MM.1S (cell line): ENCODE measurements at regions not wholly inside any gene's neighbourhood (a gene's known extent, or its start where the extent isn't known, plus 50 kb on each side); places are given as distances from the start of the nearest gene placed in this dataset.
A peak's percentile ranks its signal among the peaks of the same experiment; 100 is the strongest.

ENCODE experiments used
- DNase-seq: peaks from one replicate; pipeline ENCODE4 v3.0.0-alpha.2; 2015
- H2AFZ ChIP-seq: fragments of 300-600 bp; sonication (generic); 2 replicates; pipeline ENCODE4 v1.6.0; 2016; ENCODE audit warnings: antibody characterized with exemption, low read length
- H3F3A ChIP-seq: fragments of 300-600 bp; sonication (generic); 2 replicates; pipeline ENCODE4 v1.6.1; 2016; ENCODE audit warnings: mild to moderate bottlenecking, antibody characterized with exemption, low read length, moderate library complexity, mixed read lengths; ENCODE audit not compliant: insufficient read depth
- H3K27ac ChIP-seq: fragments of 300-600 bp; sonication (generic); 2 replicates; pipeline ENCODE4 v1.5.1; 2016; ENCODE audit warnings: mild to moderate bottlenecking, low read length
- H3K27me3 ChIP-seq: fragments of 300-600 bp; sonication (generic); replicated peaks from 2 replicates; pipeline ENCODE4 v1.6.0; 2016; ENCODE audit warnings: low read length; ENCODE audit not compliant: insufficient read depth
- H3K36me3 ChIP-seq: fragments of 300-600 bp; sonication (generic); replicated peaks from 2 replicates; pipeline ENCODE4 v1.6.1; 2016; ENCODE audit warnings: mild to moderate bottlenecking, low read length, mixed read lengths; ENCODE audit not compliant: insufficient read depth
- H3K4me1 ChIP-seq: fragments of 300-600 bp; sonication (generic); 2 replicates; pipeline ENCODE4 v1.6.1; 2016; ENCODE audit warnings: low read length, mixed read lengths
- H3K4me2 ChIP-seq: fragments of 300-600 bp; sonication (generic); 2 replicates; pipeline ENCODE4 v1.6.0; 2016; ENCODE audit warnings: low read depth, low read length
- H3K4me3 ChIP-seq: fragments of 300-600 bp; sonication (generic); 2 replicates; pipeline ENCODE4 v1.5.1; 2016; ENCODE audit warnings: low read length, mixed read lengths
- H3K79me2 ChIP-seq: fragments of 300-600 bp; sonication (generic); 2 replicates; pipeline ENCODE4 v1.6.1; 2016; ENCODE audit warnings: mixed run types, low read length, mixed read lengths
- H3K9ac ChIP-seq: fragments of 300-600 bp; sonication (generic); 2 replicates; pipeline ENCODE4 v1.6.1; 2016; ENCODE audit warnings: low read length, mixed read lengths
- H3K9me2 ChIP-seq: fragments of 300-600 bp; sonication (generic); replicated peaks from 2 replicates; pipeline ENCODE4 v1.6.1; 2016; ENCODE audit warnings: mild to moderate bottlenecking, low read length, mixed read lengths; ENCODE audit not compliant: insufficient read depth
- H3K9me3 ChIP-seq: fragments of 300-600 bp; sonication (generic); replicated peaks from 2 replicates; pipeline ENCODE4 v1.6.1; 2016; ENCODE audit warnings: mild to moderate bottlenecking, low read length, mixed read lengths; ENCODE audit not compliant: insufficient read depth
- H4K20me1 ChIP-seq: fragments of 300-600 bp; sonication (generic); 2 replicates; pipeline ENCODE4 v1.6.1; 2016; ENCODE audit warnings: mild to moderate bottlenecking, low read length, moderate library complexity, mixed read lengths; ENCODE audit not compliant: insufficient read depth
- EZH2 ChIP-seq: fragments of 300-600 bp; sonication (generic); optimal IDR thresholded peaks from 2 replicates; pipeline ENCODE3; 2017; ENCODE audit warnings: low read depth, mild to moderate bottlenecking, antibody characterized with exemption, low read length, mixed read lengths
- EZH2phosphoT487 ChIP-seq: fragments of 300-600 bp; sonication (generic); IDR thresholded peaks from 2 replicates; pipeline ENCODE4 v1.6.1; 2018; ENCODE audit warnings: antibody characterized with exemption, low read length
- TF ChIP-seq, protein P1 (sequence below): fragments of 300-600 bp; sonication (generic); IDR thresholded peaks from 2 replicates; pipeline ENCODE4 v1.5.1; 2016; ENCODE audit warnings: antibody characterized with exemption, low read length, mixed read lengths

DNA sequence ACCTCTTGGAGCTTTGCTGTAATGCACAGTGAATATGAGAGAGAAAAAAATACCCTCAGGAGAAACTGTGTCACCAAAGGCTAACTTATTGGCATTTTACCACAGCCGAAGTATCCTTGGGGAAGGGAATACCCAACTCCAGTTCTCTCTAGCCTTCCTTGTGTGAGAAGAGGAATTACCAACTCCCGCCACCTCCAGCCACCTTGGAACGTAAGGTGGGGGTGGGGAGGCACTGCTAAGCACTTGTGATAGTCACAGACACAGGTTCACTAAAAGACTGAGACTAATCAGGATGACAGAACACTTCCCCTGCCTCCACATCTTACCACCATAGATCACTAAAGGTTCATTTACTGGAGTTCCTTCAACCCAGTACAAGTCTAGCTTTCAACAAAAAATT is 102.0 kb upstream of the ADAMTS19 start:
- Histone ChIP-seq H3K4me1 (no peaks in the 10 kb centered on the region), H2AFZ (no peak overlapping the region)
- TF ChIP-seq EZH2phosphoT487, result no peak

DNA sequence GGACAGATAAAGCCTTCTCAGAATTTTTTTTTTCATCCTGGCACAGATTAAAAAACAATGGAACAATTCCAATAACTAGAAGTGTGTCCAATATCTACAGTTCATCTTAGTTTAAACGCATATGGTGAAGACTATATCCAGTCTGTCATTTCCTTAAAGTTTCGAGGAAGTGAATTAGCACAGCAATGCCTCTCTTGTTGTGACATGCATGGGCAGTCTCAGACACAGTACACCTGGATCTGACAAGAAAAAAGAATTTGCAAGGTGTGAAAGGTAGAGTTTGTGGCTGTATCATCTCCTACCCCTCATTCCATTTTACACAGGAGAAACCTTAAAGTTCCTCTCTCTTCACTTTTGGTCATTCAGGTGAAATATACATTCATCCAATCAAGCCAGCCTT is 100.6 kb upstream of the ADAMTS19 start:
- TF ChIP-seq, protein P1, sequence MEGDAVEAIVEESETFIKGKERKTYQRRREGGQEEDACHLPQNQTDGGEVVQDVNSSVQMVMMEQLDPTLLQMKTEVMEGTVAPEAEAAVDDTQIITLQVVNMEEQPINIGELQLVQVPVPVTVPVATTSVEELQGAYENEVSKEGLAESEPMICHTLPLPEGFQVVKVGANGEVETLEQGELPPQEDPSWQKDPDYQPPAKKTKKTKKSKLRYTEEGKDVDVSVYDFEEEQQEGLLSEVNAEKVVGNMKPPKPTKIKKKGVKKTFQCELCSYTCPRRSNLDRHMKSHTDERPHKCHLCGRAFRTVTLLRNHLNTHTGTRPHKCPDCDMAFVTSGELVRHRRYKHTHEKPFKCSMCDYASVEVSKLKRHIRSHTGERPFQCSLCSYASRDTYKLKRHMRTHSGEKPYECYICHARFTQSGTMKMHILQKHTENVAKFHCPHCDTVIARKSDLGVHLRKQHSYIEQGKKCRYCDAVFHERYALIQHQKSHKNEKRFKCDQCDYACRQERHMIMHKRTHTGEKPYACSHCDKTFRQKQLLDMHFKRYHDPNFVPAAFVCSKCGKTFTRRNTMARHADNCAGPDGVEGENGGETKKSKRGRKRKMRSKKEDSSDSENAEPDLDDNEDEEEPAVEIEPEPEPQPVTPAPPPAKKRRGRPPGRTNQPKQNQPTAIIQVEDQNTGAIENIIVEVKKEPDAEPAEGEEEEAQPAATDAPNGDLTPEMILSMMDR, result no peak
- TF ChIP-seq EZH2 (no peak), EZH2phosphoT487 (no peak)
- no peak overlapping the region for H3K27ac ChIP-seq
- no peaks in the 10 kb centered on the region for H3K27me3 ChIP-seq
- no peaks in the 10 kb centered on the region for H3K79me2 ChIP-seq
- H4K20me1 ChIP-seq, result no peaks in the 10 kb centered on the region
- H3K9ac ChIP-seq, result no peak overlapping the region
- H3F3A ChIP-seq, result no peaks in the 10 kb centered on the region
- no peaks in the 10 kb centered on the region for H3K9me3 ChIP-seq
- no peaks in the 10 kb centered on the region for H3K4me1 ChIP-seq
- no peak overlapping the region for H3K4me2 ChIP-seq
- no peak overlapping the region for H3K4me3 ChIP-seq
- no peaks in the 10 kb centered on the region for H3K9me2 ChIP-seq
- no peak for DNase-seq
- H3K36me3 ChIP-seq, result no peaks in the 10 kb centered on the region
- no peak overlapping the region for H2AFZ ChIP-seq

More for the DNA sequence above, 102.0 kb upstream of the ADAMTS19 start:
- Histone ChIP-seq H3K4me2 (no peak overlapping the region), H3K36me3 (no peaks in the 10 kb centered on the region), H4K20me1 (no peaks in the 10 kb centered on the region), H3K9me2 (no peaks in the 10 kb centered on the region), H3F3A (no peaks in the 10 kb centered on the region), H3K27ac (no peak overlapping the region), H3K27me3 (no peaks in the 10 kb centered on the region), H3K9ac (no peak overlapping the region), H3K9me3 (no peaks in the 10 kb centered on the region), H3K79me2 (no peaks in the 10 kb centered on the region), H3K4me3 (no peak overlapping the region)
- no peak for DNase-seq

DNA sequence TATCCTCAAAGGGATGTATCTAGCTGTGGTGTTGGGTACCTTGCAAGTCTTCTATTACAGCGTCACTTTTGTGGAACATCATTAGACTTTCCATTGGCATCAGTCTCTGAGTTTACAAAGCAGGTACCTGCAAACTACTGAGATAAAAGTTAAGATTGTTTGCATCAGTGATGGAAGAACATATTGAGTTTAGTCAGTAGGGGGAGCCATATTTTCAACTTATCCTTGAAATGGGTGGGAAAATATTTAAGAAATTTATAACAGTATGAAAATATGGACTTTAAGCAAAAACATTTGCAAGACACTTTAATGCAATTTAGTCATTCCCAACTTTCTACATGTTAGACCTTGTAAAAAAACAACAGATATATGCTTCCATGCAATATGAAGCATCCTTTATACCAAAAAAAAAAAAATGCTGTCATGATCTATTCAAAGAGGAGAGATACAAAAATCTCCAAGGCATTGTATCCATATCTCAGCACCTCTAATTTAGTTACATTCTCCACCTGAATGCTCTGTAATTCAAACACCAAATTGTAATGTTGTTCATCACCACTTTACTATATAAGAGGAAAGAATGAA is 98.6 kb upstream of the ADAMTS19 start:
- H2AFZ ChIP-seq, result no peak overlapping the region

DNA sequence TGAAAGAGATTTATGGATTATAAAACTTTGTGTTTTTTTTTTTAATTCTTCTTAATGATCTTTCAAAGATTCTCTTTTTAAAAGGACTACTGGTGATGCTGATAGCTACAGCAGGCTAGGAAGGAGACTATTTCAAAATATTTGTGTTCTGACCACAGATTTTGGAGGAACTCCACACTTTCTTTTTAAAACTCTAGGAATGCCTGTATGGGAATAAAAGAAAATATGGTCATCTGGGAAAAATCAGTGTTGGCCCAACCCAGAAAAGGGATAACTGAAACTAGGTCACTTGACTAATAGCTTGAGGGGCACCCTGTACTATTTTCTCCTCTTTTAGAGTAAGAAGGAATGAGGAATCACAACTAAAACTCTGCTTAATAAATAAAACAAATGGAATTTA is 97.6 kb upstream of the ADAMTS19 start:
- Histone ChIP-seq H3K27ac (no peak overlapping the region), H3K9me3 (no peaks in the 10 kb centered on the region), H3F3A (no peaks in the 10 kb centered on the region), H2AFZ (no peak overlapping the region), H3K4me2 (no peak overlapping the region), H3K4me3 (no peak overlapping the region), H3K9ac (no peak overlapping the region), H3K27me3 (no peaks in the 10 kb centered on the region), H3K36me3 (no peaks in the 10 kb centered on the region), H3K9me2 (no peaks in the 10 kb centered on the region), H3K79me2 (no peaks in the 10 kb centered on the region), H4K20me1 (no peaks in the 10 kb centered on the region), H3K4me1 (no peaks in the 10 kb centered on the region)
- DNase-seq, result no peak
- no peak for TF ChIP-seq EZH2
- TF ChIP-seq, protein P1, result no peak
- TF ChIP-seq EZH2phosphoT487, result no peak

More for the DNA sequence above, 98.6 kb upstream of the ADAMTS19 start:
- no peaks in the 10 kb centered on the region for H3K79me2 ChIP-seq
- peak; percentile 49 for DNase-seq
- no peaks in the 10 kb centered on the region for H3F3A ChIP-seq
- H3K4me2 ChIP-seq, result no peak overlapping the region
- no peak overlapping the region for H3K4me3 ChIP-seq
- H3K9me2 ChIP-seq, result no peaks in the 10 kb centered on the region
- H3K36me3 ChIP-seq, result no peaks in the 10 kb centered on the region
- no peak for TF ChIP-seq EZH2phosphoT487
- TF ChIP-seq, protein P1, result peak; percentile 60
- TF ChIP-seq EZH2, result no peak
- no peaks in the 10 kb centered on the region for H3K27me3 ChIP-seq
- H4K20me1 ChIP-seq, result no peaks in the 10 kb centered on the region
- H3K9ac ChIP-seq, result no peak overlapping the region
- no peaks in the 10 kb centered on the region for H3K9me3 ChIP-seq
- no peaks in the 10 kb centered on the region for H3K4me1 ChIP-seq
- no peak overlapping the region for H3K27ac ChIP-seq
